ENCODE measurements at regions not wholly inside any gene's neighbourhood (a gene's known extent, or its start where the extent isn't known, plus 50 kb on each side); places are given as distances from the start of the nearest gene placed in this dataset.

GRCh38 chr5:14082973-14083372, 60.2 kb upstream of the TRIO start:
- intact Hi-C loops (cut with DNase I): no loop called here
- no peak overlapping the region for H3K27ac ChIP-seq (ENCODE audit: low read depth in 2 of 2, low read length in 2 of 2)
- H3K9me3 ChIP-seq (ENCODE audit: control insufficient read depth in 2 of 3, insufficient read depth in 1 of 3, low read length in 3 of 3): no peaks in the 10 kb centered on the region
- no peak for TF ChIP-seq CTCF (IDR thresholded peaks at IDR 0.05; ENCODE audit: borderline replicate concordance, extremely low read depth, insufficient read depth)
- H3K27me3 ChIP-seq (ENCODE audit: control insufficient read depth, insufficient read depth, low read length): no peaks in the 10 kb centered on the region
- no peak overlapping the region for H3K4me3 ChIP-seq (ENCODE audit: low read length in 3 of 3)
- H3K36me3 ChIP-seq (ENCODE audit: control insufficient read depth in 2 of 3, insufficient read depth in 3 of 3, low read length in 3 of 3): no peaks in the 10 kb centered on the region
- no peaks in the 10 kb centered on the region for H3K4me1 ChIP-seq (ENCODE audit: control insufficient read depth in 2 of 3, insufficient read depth in 2 of 3, low read depth in 1 of 3, low read length in 3 of 3)
- no peak for DNase-seq
- no peak for FAIRE-seq
- H3K9ac ChIP-seq (ENCODE audit: low read length in 3 of 3): no peak overlapping the region

- DNase-seq (no peak), FAIRE-seq (no peak)
- Histone ChIP-seq H3K36me3 (ENCODE audit: control insufficient read depth in 2 of 3, insufficient read depth in 3 of 3, low read length in 3 of 3) (no peaks in the 10 kb centered on the region), H3K27me3 (ENCODE audit: control insufficient read depth, insufficient read depth, low read length) (no peaks in the 10 kb centered on the region), H3K9me3 (ENCODE audit: control insufficient read depth in 2 of 3, insufficient read depth in 1 of 3, low read length in 3 of 3) (no peaks in the 10 kb centered on the region), H3K27ac (ENCODE audit: low read depth in 2 of 2, low read length in 2 of 2) (no peak overlapping the region), H3K4me1 (ENCODE audit: control insufficient read depth in 2 of 3, insufficient read depth in 2 of 3, low read depth in 1 of 3, low read length in 3 of 3) (no peaks in the 10 kb centered on the region), H3K9ac (ENCODE audit: low read length in 3 of 3) (no peak overlapping the region), H3K4me3 (ENCODE audit: low read length in 3 of 3) (no peak overlapping the region)
- intact Hi-C loops (cut with DNase I): no loop called here
- no peak for TF ChIP-seq CTCF (IDR thresholded peaks at IDR 0.05; ENCODE audit: borderline replicate concordance, extremely low read depth, insufficient read depth)
Measured at GRCh38 chr5:14082523-14082922, 60.6 kb upstream of the TRIO start.

GRCh38 chr5:14081791-14082190, 61.4 kb upstream of the TRIO start:
- FAIRE-seq (no peak), DNase-seq (no peak)
- Histone ChIP-seq H3K9ac (ENCODE audit: low read length in 3 of 3) (no peak overlapping the region), H3K27ac (ENCODE audit: low read depth in 2 of 2, low read length in 2 of 2) (no peak overlapping the region), H3K27me3 (ENCODE audit: control insufficient read depth, insufficient read depth, low read length) (no peaks in the 10 kb centered on the region), H3K4me3 (ENCODE audit: low read length in 3 of 3) (no peak overlapping the region), H3K4me1 (ENCODE audit: control insufficient read depth in 2 of 3, insufficient read depth in 2 of 3, low read depth in 1 of 3, low read length in 3 of 3) (no peaks in the 10 kb centered on the region), H3K36me3 (ENCODE audit: control insufficient read depth in 2 of 3, insufficient read depth in 3 of 3, low read length in 3 of 3) (no peaks in the 10 kb centered on the region), H3K9me3 (ENCODE audit: control insufficient read depth in 2 of 3, insufficient read depth in 1 of 3, low read length in 3 of 3) (no peaks in the 10 kb centered on the region)
- intact Hi-C loops (cut with DNase I): no loop called here
- TF ChIP-seq CTCF (IDR thresholded peaks at IDR 0.05; ENCODE audit: borderline replicate concordance, extremely low read depth, insufficient read depth): no peak

GRCh38 chr5:14078716-14079115, 64.4 kb upstream of the TRIO start:
- FAIRE-seq (no peak), DNase-seq (no peak)
- no peaks in the 10 kb centered on the region for H3K27me3 ChIP-seq (ENCODE audit: control insufficient read depth, insufficient read depth, low read length)
- no peak for TF ChIP-seq CTCF (IDR thresholded peaks at IDR 0.05; ENCODE audit: borderline replicate concordance, extremely low read depth, insufficient read depth)
- intact Hi-C loops (cut with DNase I): no loop called here
- H3K4me1 ChIP-seq (ENCODE audit: control insufficient read depth in 2 of 3, insufficient read depth in 2 of 3, low read depth in 1 of 3, low read length in 3 of 3): no peaks in the 10 kb centered on the region
- H3K4me3 ChIP-seq (ENCODE audit: low read length in 3 of 3): no peak overlapping the region
- H3K9me3 ChIP-seq (ENCODE audit: control insufficient read depth in 2 of 3, insufficient read depth in 1 of 3, low read length in 3 of 3): no peaks in the 10 kb centered on the region
- no peaks in the 10 kb centered on the region for H3K36me3 ChIP-seq (ENCODE audit: control insufficient read depth in 2 of 3, insufficient read depth in 3 of 3, low read length in 3 of 3)
- H3K27ac ChIP-seq (ENCODE audit: low read depth in 2 of 2, low read length in 2 of 2): no peak overlapping the region
- no peak overlapping the region for H3K9ac ChIP-seq (ENCODE audit: low read length in 3 of 3)

Data from kidney (tissue), 13 donors.